ENCODE measurements at regions not wholly inside any gene's neighbourhood (a gene's known extent, or its start where the extent isn't known, plus 50 kb on each side); places are given as distances from the start of the nearest gene placed in this dataset.

DNA sequence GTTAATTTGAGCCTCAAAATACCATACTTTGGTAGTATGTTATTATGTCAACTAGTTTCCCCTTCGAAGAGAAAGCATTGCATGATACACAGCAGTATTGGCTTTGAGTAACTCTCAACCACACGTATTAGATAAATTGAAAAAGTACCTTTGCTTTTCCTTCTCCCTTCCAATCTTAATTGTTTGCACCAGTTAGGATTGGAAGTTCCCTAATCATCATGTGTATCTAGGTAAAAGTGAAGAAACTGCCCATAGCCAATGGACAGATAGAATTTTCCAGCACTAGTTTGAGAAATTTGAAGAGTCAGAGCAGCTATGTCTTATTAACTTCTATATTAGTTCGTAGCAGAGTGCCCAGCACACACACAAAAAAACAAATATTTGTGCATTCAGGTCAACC, 241.3 kb downstream of the COX7B2 start:
- TF ChIP-seq POLR2A (IDR thresholded peaks at IDR 0.05) = no peak
- TF ChIP-seq, protein P1, sequence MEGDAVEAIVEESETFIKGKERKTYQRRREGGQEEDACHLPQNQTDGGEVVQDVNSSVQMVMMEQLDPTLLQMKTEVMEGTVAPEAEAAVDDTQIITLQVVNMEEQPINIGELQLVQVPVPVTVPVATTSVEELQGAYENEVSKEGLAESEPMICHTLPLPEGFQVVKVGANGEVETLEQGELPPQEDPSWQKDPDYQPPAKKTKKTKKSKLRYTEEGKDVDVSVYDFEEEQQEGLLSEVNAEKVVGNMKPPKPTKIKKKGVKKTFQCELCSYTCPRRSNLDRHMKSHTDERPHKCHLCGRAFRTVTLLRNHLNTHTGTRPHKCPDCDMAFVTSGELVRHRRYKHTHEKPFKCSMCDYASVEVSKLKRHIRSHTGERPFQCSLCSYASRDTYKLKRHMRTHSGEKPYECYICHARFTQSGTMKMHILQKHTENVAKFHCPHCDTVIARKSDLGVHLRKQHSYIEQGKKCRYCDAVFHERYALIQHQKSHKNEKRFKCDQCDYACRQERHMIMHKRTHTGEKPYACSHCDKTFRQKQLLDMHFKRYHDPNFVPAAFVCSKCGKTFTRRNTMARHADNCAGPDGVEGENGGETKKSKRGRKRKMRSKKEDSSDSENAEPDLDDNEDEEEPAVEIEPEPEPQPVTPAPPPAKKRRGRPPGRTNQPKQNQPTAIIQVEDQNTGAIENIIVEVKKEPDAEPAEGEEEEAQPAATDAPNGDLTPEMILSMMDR (IDR thresholded peaks at IDR 0.05) = no peak
